ENCODE measurements at regions not wholly inside any gene's neighbourhood (a gene's known extent, or its start where the extent isn't known, plus 50 kb on each side); places are given as distances from the start of the nearest gene placed in this dataset.
"Not testable (repeated sequence)": the region's sequence is repeated elsewhere in the genome, so short reads cannot be mapped to it uniquely, and the experiment has no call there.

DNA sequence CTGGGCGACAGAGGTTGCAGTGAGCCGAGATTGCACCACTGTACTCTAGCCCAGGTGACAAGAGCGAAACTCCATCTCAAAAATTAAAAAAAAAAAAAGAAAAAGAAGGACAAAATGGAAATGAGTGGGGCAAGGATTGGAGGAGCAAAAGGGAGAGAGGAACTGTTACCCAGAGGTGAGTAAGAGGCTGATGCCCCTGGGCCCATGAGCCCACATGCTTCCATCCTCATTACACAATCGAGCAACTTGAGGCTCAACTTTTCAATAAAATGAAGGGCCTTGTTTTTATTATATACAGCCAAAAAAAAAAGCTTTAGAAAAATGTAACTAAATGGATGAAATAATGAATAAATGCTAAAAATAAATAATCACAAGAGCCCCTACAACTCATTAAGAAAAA is 91.7 kb upstream of the YWHAQ start:
- no peak overlapping the region for H3K27ac ChIP-seq
- H3K27me3 ChIP-seq = no peaks in the 10 kb centered on the region
- no peak overlapping the region for H3K4me3 ChIP-seq
- TF ChIP-seq, protein P1, sequence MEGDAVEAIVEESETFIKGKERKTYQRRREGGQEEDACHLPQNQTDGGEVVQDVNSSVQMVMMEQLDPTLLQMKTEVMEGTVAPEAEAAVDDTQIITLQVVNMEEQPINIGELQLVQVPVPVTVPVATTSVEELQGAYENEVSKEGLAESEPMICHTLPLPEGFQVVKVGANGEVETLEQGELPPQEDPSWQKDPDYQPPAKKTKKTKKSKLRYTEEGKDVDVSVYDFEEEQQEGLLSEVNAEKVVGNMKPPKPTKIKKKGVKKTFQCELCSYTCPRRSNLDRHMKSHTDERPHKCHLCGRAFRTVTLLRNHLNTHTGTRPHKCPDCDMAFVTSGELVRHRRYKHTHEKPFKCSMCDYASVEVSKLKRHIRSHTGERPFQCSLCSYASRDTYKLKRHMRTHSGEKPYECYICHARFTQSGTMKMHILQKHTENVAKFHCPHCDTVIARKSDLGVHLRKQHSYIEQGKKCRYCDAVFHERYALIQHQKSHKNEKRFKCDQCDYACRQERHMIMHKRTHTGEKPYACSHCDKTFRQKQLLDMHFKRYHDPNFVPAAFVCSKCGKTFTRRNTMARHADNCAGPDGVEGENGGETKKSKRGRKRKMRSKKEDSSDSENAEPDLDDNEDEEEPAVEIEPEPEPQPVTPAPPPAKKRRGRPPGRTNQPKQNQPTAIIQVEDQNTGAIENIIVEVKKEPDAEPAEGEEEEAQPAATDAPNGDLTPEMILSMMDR (IDR thresholded peaks at IDR 0.05; ENCODE audit: low read depth, low read length) = no peak
- no peaks in the 10 kb centered on the region for H3K9me3 ChIP-seq (ENCODE audit: low read depth)
- H3K4me1 ChIP-seq (ENCODE audit: low read depth) = no peaks in the 10 kb centered on the region
- DNase-seq (ENCODE audit: low read depth in 1 of 2, low spot score in 1 of 2) = no peak
- no peaks in the 10 kb centered on the region for H3K36me3 ChIP-seq

DNA sequence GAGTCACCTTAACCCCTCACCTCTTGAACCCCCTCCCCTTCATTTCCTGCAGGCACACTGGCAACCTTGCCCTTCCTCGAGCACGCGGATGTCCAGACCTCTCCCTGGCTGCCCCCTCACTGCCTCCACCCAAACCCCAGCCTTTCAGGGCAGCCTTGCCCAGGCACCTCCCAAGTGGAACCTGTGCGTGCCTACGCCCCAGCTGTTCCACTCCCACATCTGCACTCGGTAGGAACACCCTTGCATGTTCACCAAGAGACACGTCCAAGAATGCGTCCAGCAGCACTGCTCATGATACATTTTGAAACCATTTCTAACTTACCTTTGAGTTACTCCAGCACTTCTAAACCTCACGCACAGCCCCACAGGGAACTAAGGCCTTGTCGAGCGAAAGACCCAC is 93.8 kb upstream of the YWHAQ start:
- TF ChIP-seq, protein P1 (IDR thresholded peaks at IDR 0.05; ENCODE audit: low read depth, low read length) = no peak
- Histone ChIP-seq H3K27ac (no peak overlapping the region), H3K27me3 (no peaks in the 10 kb centered on the region), H3K4me1 (ENCODE audit: low read depth) (no peaks in the 10 kb centered on the region), H3K36me3 (no peaks in the 10 kb centered on the region), H3K9me3 (ENCODE audit: low read depth) (no peaks in the 10 kb centered on the region), H3K4me3 (no peak overlapping the region)
- DNase-seq (ENCODE audit: low read depth in 1 of 2, low spot score in 1 of 2) = no peak

DNA sequence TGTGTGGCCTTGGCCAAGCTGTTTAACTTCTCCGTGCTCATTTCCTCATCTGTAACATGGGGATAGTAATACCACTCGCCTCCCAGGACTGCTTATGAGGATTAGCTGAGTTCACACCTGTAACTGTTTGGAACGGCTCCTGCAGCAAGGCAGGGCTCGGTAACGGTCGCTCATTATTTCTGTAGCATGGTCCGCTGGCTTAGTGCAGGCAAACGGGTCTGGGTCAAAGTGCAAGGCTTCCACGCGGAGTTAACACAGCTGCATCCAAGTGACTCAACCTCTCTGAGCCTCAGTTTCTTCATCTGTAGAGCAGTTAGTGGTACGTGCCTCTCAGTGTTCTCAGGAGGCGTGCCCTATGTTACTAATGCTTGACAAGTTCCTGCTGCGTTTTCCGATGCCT is 94.3 kb upstream of the YWHAQ start:
- Histone ChIP-seq H3K27me3 (no peaks in the 10 kb centered on the region), H3K4me3 (no peak overlapping the region), H3K9me3 (ENCODE audit: low read depth) (no peaks in the 10 kb centered on the region), H3K4me1 (ENCODE audit: low read depth) (no peaks in the 10 kb centered on the region), H3K36me3 (no peaks in the 10 kb centered on the region), H3K27ac (no peak overlapping the region)
- TF ChIP-seq, protein P1 (IDR thresholded peaks at IDR 0.05; ENCODE audit: low read depth, low read length) = no peak
- DNase-seq (ENCODE audit: low read depth in 1 of 2, low spot score in 1 of 2) = no peak

DNA sequence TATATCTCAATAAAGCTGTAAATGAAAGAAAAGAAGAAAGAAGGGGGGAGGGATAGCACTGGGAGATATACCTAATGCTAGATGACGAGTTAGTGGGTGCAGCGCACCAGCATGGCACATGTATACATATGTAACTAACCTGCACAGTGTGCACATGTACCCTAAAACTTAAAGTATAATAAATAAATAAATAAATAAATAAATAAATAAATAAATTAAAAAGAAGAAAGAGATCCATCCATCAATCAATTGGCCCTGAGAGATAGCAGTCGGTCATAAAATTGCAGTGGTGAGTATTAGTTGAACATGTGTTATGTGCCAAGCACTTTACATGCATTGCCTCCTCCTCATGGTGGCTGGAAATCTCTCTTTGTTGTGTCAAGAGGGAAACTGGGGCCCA is 95.2 kb upstream of the YWHAQ start:
- not testable (repeated sequence) for H3K4me3 ChIP-seq, H3K36me3 ChIP-seq

DNA sequence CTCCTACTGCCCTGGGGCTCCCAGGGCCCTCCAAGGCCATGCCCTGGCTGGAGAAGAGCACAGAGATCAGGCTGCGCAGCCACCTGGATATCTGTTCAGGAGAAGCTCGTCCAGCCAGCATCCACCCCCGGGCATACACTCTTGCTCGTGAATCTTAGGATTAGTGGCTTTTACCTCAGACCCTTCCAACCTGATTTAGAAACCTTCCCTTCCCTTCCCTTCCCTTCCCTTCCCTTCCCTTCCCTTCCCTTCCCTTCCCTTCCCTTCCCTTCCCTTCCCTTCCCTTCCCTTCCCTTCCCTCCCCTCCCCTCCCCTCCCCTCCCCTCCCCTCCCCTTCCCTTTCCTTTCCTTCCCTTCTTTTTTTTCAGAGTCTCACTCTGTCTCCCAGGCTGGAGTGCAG is 99.7 kb upstream of the YWHAQ start:
- DNase-seq (ENCODE audit: low read depth in 1 of 2, low spot score in 1 of 2); H3K27ac ChIP-seq; H3K4me1 ChIP-seq (ENCODE audit: low read depth); H3K4me3 ChIP-seq; H3K27me3 ChIP-seq; H3K9me3 ChIP-seq (ENCODE audit: low read depth); H3K36me3 ChIP-seq: not testable (repeated sequence)

More for the DNA sequence above, 95.2 kb upstream of the YWHAQ start:
- H3K27me3 ChIP-seq; H3K27ac ChIP-seq; H3K9me3 ChIP-seq (ENCODE audit: low read depth); H3K4me1 ChIP-seq (ENCODE audit: low read depth); DNase-seq (ENCODE audit: low read depth in 1 of 2, low spot score in 1 of 2): not testable (repeated sequence)

GRCh38 chr2:9732824-9733223 is 102.0 kb upstream of the YWHAQ start:
- H3K4me3 ChIP-seq = no peak overlapping the region
- H3K27me3 ChIP-seq = no peaks in the 10 kb centered on the region
- DNase-seq (ENCODE audit: low read depth in 1 of 2, low spot score in 1 of 2) = no peak
- no peak overlapping the region for H3K27ac ChIP-seq
- no peaks in the 10 kb centered on the region for H3K36me3 ChIP-seq
- no peaks in the 10 kb centered on the region for H3K9me3 ChIP-seq (ENCODE audit: low read depth)
- TF ChIP-seq, protein P1 (IDR thresholded peaks at IDR 0.05; ENCODE audit: low read depth, low read length) = no peak
- no peaks in the 10 kb centered on the region for H3K4me1 ChIP-seq (ENCODE audit: low read depth)

DNA sequence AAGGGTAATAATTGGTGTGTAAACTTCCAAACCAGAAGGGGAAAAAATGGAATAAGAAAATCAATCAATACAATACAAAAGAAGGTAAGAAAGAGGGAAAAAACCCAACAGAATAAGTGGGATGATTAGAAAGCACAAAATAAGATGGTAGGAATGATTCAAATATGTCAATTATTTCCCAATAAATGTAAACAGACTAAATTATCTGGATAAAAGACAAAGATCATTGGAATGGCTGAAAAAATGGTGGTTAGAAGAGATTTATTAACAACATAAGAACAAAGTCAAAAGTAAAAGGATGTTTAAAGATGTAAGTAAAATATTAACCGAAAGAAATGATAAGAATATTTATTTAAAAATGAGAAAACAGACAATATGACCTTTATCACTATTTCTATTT is 103.5 kb upstream of the YWHAQ start:
- Histone ChIP-seq H3K27me3 (no peaks in the 10 kb centered on the region), H3K9me3 (ENCODE audit: low read depth) (no peaks in the 10 kb centered on the region), H3K4me3 (no peak overlapping the region), H3K27ac (no peak overlapping the region), H3K4me1 (ENCODE audit: low read depth) (no peaks in the 10 kb centered on the region), H3K36me3 (no peaks in the 10 kb centered on the region)
- no peak for DNase-seq (ENCODE audit: low read depth in 1 of 2, low spot score in 1 of 2)
- TF ChIP-seq, protein P1 (IDR thresholded peaks at IDR 0.05; ENCODE audit: low read depth, low read length) = no peak

All from cardiac muscle cell (in vitro differentiated cells and primary cell).